ENCODE measurements at regions not wholly inside any gene's neighbourhood (a gene's known extent, or its start where the extent isn't known, plus 50 kb on each side); places are given as distances from the start of the nearest gene placed in this dataset.
A peak's percentile ranks its signal among the peaks of the same experiment; 100 is the strongest.

GRCh38 chr11:123253223-123253622 lies 58.2 kb upstream of the CLMP start:
- no peak for DNase-seq

- no peak for DNase-seq
Observed at GRCh38 chr11:123251657-123252344, 56.8 kb upstream of the CLMP start.

DNA sequence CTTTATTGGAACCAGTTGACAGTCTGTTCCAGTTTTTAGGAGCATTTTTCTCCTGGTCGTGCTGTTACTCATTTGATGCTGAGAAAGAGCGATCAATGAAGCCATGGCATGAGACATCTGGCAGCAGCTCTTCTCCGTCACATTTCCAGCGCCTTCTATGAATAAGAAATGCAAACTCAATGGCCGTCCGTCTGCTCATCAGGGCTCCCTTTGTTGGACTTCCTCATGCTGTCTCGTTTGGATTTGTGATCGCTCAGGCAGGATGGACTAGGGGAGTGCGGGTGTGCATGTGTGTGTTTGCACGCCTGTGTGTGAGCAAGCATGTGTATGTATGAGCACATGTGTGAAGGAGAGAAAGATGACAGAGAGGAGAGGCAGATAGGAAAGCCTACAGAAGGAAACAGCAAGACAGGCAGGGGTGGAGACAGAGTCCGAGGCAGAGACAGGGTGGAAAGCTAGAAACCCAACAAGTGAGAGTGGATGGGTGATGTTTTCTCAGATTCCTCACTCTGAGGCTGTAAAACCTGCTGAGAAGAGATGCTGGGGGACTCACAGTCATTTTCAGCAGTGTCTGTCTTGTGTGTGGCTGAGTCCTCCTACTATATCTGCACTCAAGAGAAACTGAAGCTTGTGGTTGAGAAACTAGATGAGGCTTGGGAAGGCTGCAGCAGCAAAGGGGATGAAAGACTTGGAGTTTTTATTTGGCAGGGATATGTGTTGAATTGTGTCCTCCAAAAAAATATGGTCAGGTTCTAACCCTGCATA lies 56.0 kb upstream of the CLMP start:
- no peak for DNase-seq

DNA sequence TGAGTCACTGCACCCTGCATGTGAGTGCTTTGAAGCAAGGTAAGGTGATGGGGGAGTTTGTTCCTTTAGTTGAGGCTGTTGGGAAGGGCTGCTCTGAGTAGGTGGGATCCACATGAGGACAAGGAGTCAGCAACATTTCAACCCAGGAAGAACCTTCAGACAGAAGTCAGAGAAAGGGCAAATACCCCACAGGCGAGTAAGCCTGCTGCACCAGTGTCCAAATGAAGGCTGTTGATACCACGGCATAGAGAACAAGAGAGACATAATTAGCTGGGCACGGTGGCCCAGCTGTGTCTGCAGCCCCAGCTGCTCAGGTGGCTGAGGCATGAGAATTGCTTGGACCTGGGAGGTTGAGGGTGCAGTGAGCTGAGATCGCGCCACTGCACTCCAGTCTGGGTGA lies 54.3 kb upstream of the CLMP start:
- DNase-seq: no peak

DNA sequence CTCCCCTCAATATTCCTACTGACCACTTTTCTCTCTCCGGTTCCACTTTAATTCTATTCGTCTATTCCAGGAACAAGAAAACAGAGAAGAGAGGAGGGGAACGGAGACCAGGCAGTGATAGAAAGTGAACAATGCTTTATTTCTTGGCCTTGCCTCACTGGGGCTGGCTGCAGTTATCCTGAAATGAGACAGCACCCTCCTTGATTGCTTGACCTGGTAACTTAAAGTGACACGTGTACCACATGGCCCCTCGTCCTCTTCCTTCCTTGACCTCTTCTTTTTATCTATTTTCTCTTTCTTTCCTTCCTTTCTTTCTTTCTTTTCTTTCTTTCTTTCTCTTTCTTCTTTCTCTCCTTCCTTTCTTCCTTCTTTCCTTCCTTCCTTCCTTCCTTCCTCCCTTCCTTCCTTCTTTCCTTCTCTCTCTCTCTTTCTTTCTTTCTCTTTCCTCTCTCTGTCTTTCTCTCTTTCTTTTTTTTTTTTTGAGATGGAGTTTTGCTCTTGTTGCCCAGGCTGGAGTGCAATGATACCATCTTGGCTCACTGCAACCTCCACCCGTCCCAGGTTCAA lies 52.8 kb upstream of the CLMP start:
- DNase-seq: no peak

GRCh38 chr11:123247496-123247799 lies 52.4 kb upstream of the CLMP start:
- DNase-seq: no peak

DNA sequence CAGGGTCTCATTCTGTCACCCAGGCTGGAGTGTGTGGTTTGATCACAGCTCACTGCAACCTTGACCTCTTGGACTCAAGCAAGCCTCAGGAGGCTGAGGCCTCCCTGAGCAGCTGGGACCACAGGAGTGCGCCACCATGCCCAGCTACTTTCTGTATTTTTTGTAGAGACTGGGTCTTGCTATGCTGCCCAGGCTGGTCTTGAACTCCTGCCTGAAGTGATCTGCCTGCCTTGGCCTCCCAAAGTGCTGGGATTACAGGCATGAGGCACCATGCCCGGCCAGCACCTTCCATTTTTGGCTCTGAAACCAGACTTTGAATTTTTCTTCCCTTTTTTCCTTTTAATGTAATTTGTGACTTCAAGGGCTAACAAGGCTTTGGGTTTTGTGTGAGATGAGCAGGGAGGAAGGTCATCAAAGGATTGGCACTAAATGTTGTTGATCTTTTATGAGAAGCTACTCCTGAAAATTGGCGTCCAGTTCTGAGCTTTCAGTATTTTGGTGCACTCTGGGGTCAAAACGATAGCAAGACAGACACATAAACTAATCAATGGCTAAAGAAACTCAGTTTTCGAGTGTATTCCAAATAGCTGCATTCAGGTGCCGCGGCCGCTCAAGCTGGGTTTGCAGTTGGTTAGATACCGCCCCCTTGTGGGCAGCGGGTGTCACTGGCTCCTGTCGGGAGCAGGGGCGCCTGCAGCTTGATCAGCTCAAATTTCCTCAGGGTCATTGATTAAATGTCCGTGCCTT lies 51.9 kb upstream of the CLMP start:
- DNase-seq: peak; percentile 82

- DNase-seq: no peak
Observed at GRCh38 chr11:123245567-123245966, 50.5 kb upstream of the CLMP start.

Data from stimulated activated CD4-positive, alpha-beta T cell treated with anti-CD3 and anti-CD28 coated beads, Interleukin-1b, Interleukin-23, amount 100 ng/mL, for 48 hours (primary cell).